ENCODE measurements at regions not wholly inside any gene's neighbourhood (a gene's known extent, or its start where the extent isn't known, plus 50 kb on each side); places are given as distances from the start of the nearest gene placed in this dataset.
"Not testable (repeated sequence)": the region's sequence is repeated elsewhere in the genome, so short reads cannot be mapped to it uniquely, and the experiment has no call there.

GRCh38 chr2:138066139-138066806 lies 102.0 kb downstream of the HNMT start:
- in situ Hi-C loops (cut with MboI; ENCODE audit: low sequenced_read_pairs), result no loop called here

GRCh38 chr2:138066841-138067240 lies 102.6 kb downstream of the HNMT start:
- in situ Hi-C loops (cut with MboI; ENCODE audit: low sequenced_read_pairs), result no loop called here

GRCh38 chr2:138068669-138069068 lies 104.4 kb downstream of the HNMT start:
- in situ Hi-C loops (cut with MboI; ENCODE audit: low sequenced_read_pairs), result not testable (repeated sequence)

- in situ Hi-C loops (cut with MboI; ENCODE audit: low sequenced_read_pairs), result not testable (repeated sequence)
Observed at GRCh38 chr2:138071042-138071719, 106.9 kb downstream of the HNMT start.

GRCh38 chr2:138071720-138072719 lies 107.7 kb downstream of the HNMT start:
- in situ Hi-C loops (cut with MboI; ENCODE audit: low sequenced_read_pairs), result no loop called here

GRCh38 chr2:138078153-138078552 lies 113.9 kb downstream of the HNMT start:
- in situ Hi-C loops (cut with MboI; ENCODE audit: low sequenced_read_pairs), result loop anchor here (25.0 kb wide), 1 partner anchor 141 kb away; no protein-coding TSS in a partner anchor

- in situ Hi-C loops (cut with MboI; ENCODE audit: low sequenced_read_pairs), result loop anchor here (25.0 kb wide), 1 partner anchor 143 kb away; no protein-coding TSS in a partner anchor
Observed at GRCh38 chr2:138079976-138080375, 115.7 kb downstream of the HNMT start.

GRCh38 chr2:138081225-138082073 lies 117.2 kb downstream of the HNMT start:
- in situ Hi-C loops (cut with MboI; ENCODE audit: low sequenced_read_pairs), result loop anchor here (25.0 kb wide), 1 partner anchor 144 kb away; no protein-coding TSS in a partner anchor

GRCh38 chr2:138084206-138084605 lies 119.9 kb downstream of the HNMT start:
- in situ Hi-C loops (cut with MboI; ENCODE audit: low sequenced_read_pairs), result loop anchor here (25.0 kb wide), 1 partner anchor 147 kb away; no protein-coding TSS in a partner anchor

GRCh38 chr2:138085441-138085840 lies 121.2 kb downstream of the HNMT start:
- in situ Hi-C loops (cut with MboI; ENCODE audit: low sequenced_read_pairs), result loop anchor here (25.0 kb wide), 1 partner anchor 148 kb away; no protein-coding TSS in a partner anchor

GRCh38 chr2:138086576-138086975 lies 122.3 kb downstream of the HNMT start:
- in situ Hi-C loops (cut with MboI; ENCODE audit: low sequenced_read_pairs), result loop anchor here (25.0 kb wide), 1 partner anchor 149 kb away; no protein-coding TSS in a partner anchor

- in situ Hi-C loops (cut with MboI; ENCODE audit: low sequenced_read_pairs), result loop anchor here (25.0 kb wide), 1 partner anchor 151 kb away; no protein-coding TSS in a partner anchor
Observed at GRCh38 chr2:138087751-138088593, 123.7 kb downstream of the HNMT start.

- in situ Hi-C loops (cut with MboI; ENCODE audit: low sequenced_read_pairs), result loop anchor here (25.0 kb wide), 1 partner anchor 153 kb away; no protein-coding TSS in a partner anchor
Observed at GRCh38 chr2:138090330-138090729, 126.1 kb downstream of the HNMT start.

- in situ Hi-C loops (cut with MboI; ENCODE audit: low sequenced_read_pairs), result loop anchor here (25.0 kb wide), 1 partner anchor 156 kb away; no protein-coding TSS in a partner anchor
Observed at GRCh38 chr2:138093455-138093854, 129.2 kb downstream of the HNMT start.

GRCh38 chr2:138094031-138094430 lies 129.8 kb downstream of the HNMT start:
- in situ Hi-C loops (cut with MboI; ENCODE audit: low sequenced_read_pairs), result loop anchor here (25.0 kb wide), 1 partner anchor 157 kb away; no protein-coding TSS in a partner anchor

- in situ Hi-C loops (cut with MboI; ENCODE audit: low sequenced_read_pairs), result loop anchor here (25.0 kb wide), 1 partner anchor 158 kb away; no protein-coding TSS in a partner anchor
Observed at GRCh38 chr2:138095336-138095735, 131.1 kb downstream of the HNMT start.

GRCh38 chr2:138099288-138099687 lies 135.0 kb downstream of the HNMT start:
- in situ Hi-C loops (cut with MboI; ENCODE audit: low sequenced_read_pairs), result loop anchor here (25.0 kb wide), 1 partner anchor 162 kb away; no protein-coding TSS in a partner anchor

- in situ Hi-C loops (cut with MboI; ENCODE audit: low sequenced_read_pairs), result no loop called here
Observed at GRCh38 chr2:138101718-138102117, 137.4 kb downstream of the HNMT start.

GRCh38 chr2:138102664-138103063 lies 138.4 kb downstream of the HNMT start:
- in situ Hi-C loops (cut with MboI; ENCODE audit: low sequenced_read_pairs), result no loop called here

Measured in HL-60/S4 treated with phorbol 12-myristate 13-acetate at 8.2 ng/mL for 4 days and 3 days (cell line).